GM23338 (cell line): ENCODE measurements at regions not wholly inside any gene's neighbourhood (a gene's known extent, or its start where the extent isn't known, plus 50 kb on each side); places are given as distances from the start of the nearest gene placed in this dataset.

ENCODE experiments used
- CTCF ChIP-seq, 2 experiments: fragments of 200-600 bp in 1 of 2; sonication (generic) in 1 of 2; conservative IDR thresholded peaks; 2 replicates each; pipeline versions ENCODE4 v1.5.1 to v1.6.1; 2016 to 2017; ENCODE audit warnings: antibody characterized with exemption in 2 of 2, low read depth in 2 of 2, mild to moderate bottlenecking in 2 of 2, moderate library complexity in 1 of 2
- EZH2phosphoT487 ChIP-seq: fragments of 200-600 bp; sonication (generic); IDR thresholded peaks from one replicate; pipeline ENCODE4 v1.8.1; 2018; ENCODE audit warnings: antibody characterized with exemption; ENCODE audit not compliant: unreplicated experiment
- POLR2AphosphoS5 ChIP-seq: IDR thresholded peaks from 2 replicates; pipeline ENCODE4 v1.6.1; 2016; ENCODE audit warnings: antibody characterized with exemption, low read depth
- STAT1 ChIP-seq: IDR thresholded peaks from one replicate; pipeline ENCODE4 v1.6.1; 2016; ENCODE audit warnings: antibody characterized with exemption; ENCODE audit not compliant: unreplicated experiment

DNA sequence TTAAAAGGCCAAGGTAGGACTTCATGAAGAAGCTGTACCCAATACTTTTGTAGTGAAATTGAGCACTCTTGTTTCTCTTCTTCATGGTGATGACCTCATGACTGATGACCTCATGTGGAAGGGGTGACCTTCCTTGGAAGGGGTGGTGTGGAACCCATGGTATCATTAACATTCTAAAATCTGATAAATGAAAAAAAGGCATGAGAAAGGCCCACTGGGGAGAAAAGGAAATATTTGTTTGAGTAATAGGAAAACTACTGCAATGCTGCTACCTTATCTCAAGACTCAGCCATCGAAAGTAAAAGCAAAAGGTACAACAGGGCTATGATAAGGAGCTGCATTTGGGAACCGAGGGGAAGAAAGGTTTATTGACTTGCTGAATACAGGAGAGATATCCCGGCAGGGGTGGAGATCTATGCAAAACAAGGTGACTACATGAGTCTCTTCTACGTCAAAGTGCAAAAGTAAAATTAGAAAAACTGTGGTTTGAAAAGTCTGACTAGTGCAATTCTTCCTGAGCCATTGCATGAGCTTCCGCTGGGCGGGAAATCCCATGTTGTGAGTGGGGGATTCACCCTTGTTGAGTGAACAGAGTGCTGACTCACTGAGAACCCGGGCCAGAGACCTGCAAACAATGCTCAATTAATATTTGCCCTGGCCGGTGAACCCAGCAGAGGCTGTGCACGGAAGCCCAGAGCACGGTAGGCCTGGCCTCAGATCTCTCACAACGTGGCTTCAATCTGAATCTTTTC lies 138.9 kb upstream of the RFC3 start:
- TF ChIP-seq EZH2phosphoT487, result no peak
- TF ChIP-seq CTCF (conservative IDR thresholded peaks at IDR 0.05; ENCODE audit: low read depth in 2 of 2), result no peak
- no peak for TF ChIP-seq POLR2AphosphoS5
- no peak for TF ChIP-seq STAT1
